ENCODE measurements at regions not wholly inside any gene's neighbourhood (a gene's known extent, or its start where the extent isn't known, plus 50 kb on each side); places are given as distances from the start of the nearest gene placed in this dataset.

DNA sequence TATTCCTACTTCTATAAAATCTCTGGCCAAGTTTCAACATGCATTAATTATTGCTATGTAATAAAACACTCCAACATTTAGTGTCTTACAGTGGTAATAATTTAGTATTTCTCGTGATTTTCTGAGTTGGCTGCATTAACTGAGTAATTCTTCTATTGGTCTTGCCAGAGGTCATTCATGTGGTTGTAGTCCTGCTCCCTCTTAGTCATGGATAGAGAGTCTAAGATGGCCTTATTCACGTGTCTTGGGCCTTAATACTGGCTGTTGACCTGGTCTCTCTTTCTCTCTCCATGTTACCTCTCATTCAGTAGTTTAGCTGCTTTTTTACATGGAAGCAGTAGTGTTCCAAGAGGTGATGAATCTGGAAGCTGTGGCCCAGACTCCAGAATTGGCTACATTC lies 140.1 kb upstream of the ZBTB20 start:
- H3K36me3 ChIP-seq = no peaks in the 10 kb centered on the region
- ATAC-seq = no peak
- H3K27me3 ChIP-seq = no peaks in the 10 kb centered on the region
- WGBS, 4 donors = 91 to 94% (median 92%) methylated on average over 2 of the region's 2 CpGs
- no peak overlapping the region for H3K27ac ChIP-seq
- intact Hi-C loops (cut with DNase I) = no loop called here
- H3K9me3 ChIP-seq = no peaks in the 10 kb centered on the region
- no peaks in the 10 kb centered on the region for H3K4me1 ChIP-seq
- H3K4me3 ChIP-seq = no peak overlapping the region
- no peak for TF ChIP-seq POLR2A (IDR thresholded peaks at IDR 0.05)
- TF ChIP-seq, protein P1, sequence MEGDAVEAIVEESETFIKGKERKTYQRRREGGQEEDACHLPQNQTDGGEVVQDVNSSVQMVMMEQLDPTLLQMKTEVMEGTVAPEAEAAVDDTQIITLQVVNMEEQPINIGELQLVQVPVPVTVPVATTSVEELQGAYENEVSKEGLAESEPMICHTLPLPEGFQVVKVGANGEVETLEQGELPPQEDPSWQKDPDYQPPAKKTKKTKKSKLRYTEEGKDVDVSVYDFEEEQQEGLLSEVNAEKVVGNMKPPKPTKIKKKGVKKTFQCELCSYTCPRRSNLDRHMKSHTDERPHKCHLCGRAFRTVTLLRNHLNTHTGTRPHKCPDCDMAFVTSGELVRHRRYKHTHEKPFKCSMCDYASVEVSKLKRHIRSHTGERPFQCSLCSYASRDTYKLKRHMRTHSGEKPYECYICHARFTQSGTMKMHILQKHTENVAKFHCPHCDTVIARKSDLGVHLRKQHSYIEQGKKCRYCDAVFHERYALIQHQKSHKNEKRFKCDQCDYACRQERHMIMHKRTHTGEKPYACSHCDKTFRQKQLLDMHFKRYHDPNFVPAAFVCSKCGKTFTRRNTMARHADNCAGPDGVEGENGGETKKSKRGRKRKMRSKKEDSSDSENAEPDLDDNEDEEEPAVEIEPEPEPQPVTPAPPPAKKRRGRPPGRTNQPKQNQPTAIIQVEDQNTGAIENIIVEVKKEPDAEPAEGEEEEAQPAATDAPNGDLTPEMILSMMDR (IDR thresholded peaks at IDR 0.05) = no peak
- DNase-seq = no peak

DNA sequence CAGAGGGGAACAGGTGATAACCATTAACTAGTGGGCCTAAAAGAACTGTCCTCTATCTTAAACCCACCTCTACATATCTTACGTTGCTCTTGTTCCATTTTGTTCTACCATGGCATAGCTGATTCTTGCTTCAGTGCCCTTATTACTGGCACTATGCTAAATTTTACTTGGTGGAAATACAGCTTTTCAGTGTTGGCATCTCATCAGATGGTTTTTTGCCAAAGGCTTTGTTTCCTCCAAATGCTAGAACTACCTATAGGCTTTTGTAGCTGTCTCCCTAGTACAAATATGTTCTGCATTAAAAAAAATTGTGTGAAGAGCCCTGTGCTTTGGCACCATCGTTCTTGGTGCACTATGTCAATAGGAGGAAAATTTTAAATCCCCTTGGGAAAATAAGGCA lies 145.0 kb upstream of the ZBTB20 start:
- no peaks in the 10 kb centered on the region for H3K27me3 ChIP-seq
- DNase-seq (no peak), ATAC-seq (no peak)
- no peak overlapping the region for H3K4me3 ChIP-seq
- peaks cover 0 to 7% (median 0%) of the 10 kb centered on the region in 12 donors for H3K4me1 ChIP-seq
- TF ChIP-seq, protein P1 (IDR thresholded peaks at IDR 0.05) = no peak
- TF ChIP-seq POLR2A (IDR thresholded peaks at IDR 0.05) = no peak
- intact Hi-C loops (cut with DNase I) = no loop called here
- H3K27ac ChIP-seq = no peak overlapping the region
- H3K36me3 ChIP-seq = no peaks in the 10 kb centered on the region
- no peaks in the 10 kb centered on the region for H3K9me3 ChIP-seq
- 94 to 99% (median 95%) methylated on average over 2 of the region's 2 CpGs for WGBS, 4 donors

DNA sequence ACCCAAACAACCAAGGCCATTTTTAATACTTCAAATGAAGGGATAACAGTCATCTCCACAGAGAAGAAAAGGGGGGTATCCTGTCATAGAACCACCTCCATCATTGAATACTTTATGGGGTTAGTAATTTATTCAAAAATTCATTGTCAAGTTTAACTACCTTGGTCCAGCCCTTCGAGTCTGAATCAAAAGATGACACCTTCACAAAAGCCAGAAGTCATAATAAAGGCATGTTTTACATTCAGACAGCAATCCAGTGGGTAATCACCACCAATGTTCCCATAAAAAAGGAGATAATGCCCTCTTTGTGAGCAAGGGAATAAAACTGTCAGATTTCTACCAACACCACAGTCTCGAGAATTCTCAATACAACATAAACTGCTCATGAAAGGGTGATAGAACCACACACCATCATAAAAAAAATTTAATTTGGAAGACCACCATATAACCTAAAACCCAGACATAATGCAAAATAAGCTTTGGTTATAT lies 145.6 kb upstream of the ZBTB20 start:
- Histone ChIP-seq H3K4me3 (no peak overlapping the region), H3K27ac (no peak overlapping the region), H3K9me3 (no peaks in the 10 kb centered on the region), H3K36me3 (no peaks in the 10 kb centered on the region), H3K4me1 (peaks cover 0 to 7% (median 0%) of the 10 kb centered on the region in 12 donors), H3K27me3 (no peaks in the 10 kb centered on the region)
- DNase-seq (no peak), ATAC-seq (no peak)
- intact Hi-C loops (cut with DNase I) = no loop called here
- WGBS, 4 donors = 87 to 95% (median 89%) methylated on average over 2 of the region's 2 CpGs
- no peak for TF ChIP-seq POLR2A (IDR thresholded peaks at IDR 0.05)
- TF ChIP-seq, protein P1 (IDR thresholded peaks at IDR 0.05) = no peak

DNA sequence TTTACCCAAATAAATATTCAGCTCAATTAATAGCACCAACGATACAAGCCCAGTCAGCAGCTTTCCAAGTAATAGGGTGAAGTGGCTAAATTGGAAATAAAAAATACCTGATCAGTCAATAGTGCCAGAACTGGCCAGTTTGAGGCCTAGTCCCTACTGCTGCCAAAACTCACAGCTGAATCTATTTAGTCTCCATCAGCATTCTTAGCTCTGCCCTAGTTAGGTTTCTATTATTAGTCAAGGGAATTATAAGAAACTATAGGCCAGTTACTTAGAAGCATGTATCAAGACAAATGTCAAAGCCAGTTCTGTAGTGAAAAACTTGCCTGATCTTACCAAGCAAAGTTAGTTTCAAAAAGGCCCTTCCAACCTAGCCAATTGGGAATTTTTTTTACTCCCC lies 146.2 kb upstream of the ZBTB20 start:
- DNase-seq = no peak
- Histone ChIP-seq H3K27me3 (no peaks in the 10 kb centered on the region), H3K4me1 (peaks cover 0 to 7% (median 0%) of the 10 kb centered on the region in 12 donors), H3K9me3 (no peaks in the 10 kb centered on the region), H3K4me3 (no peak overlapping the region), H3K36me3 (no peaks in the 10 kb centered on the region), H3K27ac (no peak overlapping the region)
- ATAC-seq = peak in 2 of 4 donors; percentile 59 to 63
- WGBS, 4 donors = 64 to 91% (median 76%) methylated on average over 1 of the region's 1 CpG
- TF ChIP-seq, protein P1 (IDR thresholded peaks at IDR 0.05) = no peak
- no peak for TF ChIP-seq POLR2A (IDR thresholded peaks at IDR 0.05)
- intact Hi-C loops (cut with DNase I) = no loop called here

Measured in heart left ventricle (tissue), 16 donors.